K562 (cell line): ENCODE measurements at regions not wholly inside any gene's neighbourhood (a gene's known extent, or its start where the extent isn't known, plus 50 kb on each side); places are given as distances from the start of the nearest gene placed in this dataset.

Experiments used
- ATAC-seq: fragments of 200-7000 bp; cut with Tn5 transposase; 3 replicates; pipeline ENCODE4 v1.9.1; 2020; ENCODE audit warnings: moderate library complexity
- BruUV-seq: library from RNA; stranded (reverse); fragments of 400-500 nt; replicated peaks from 2 replicates; lab custom pipeline; 2021; lab: Mats Ljungman, UMichigan
- CTCF ChIA-PET: fragments of 300-600 bp; formaldehyde crosslinking; extraction: SDS; loops from one replicate; lab custom pipeline; 2021; ENCODE audit warnings: low intra/inter-chr PET ratio; lab: Yijun Ruan, JAX
- POLR2A ChIA-PET: fragments of 300-600, 350-650 bp; sonication (Branson Sonifier 250); formaldehyde crosslinking; extraction: SDS; loops from one replicate; lab custom pipeline; 2021; ENCODE audit warnings: antibody characterized with exemption, inconsistent platforms; lab: Yijun Ruan, JAX
- DNase-seq, 4 experiments: peaks; one replicate each; pipeline versions ENCODE4 v3.0.0 to v3.0.0-alpha.2; 2011 to 2018; ENCODE audit warnings: low spot score in 3 of 4, mixed read lengths in 3 of 4; ENCODE audit errors: extremely low read depth in 1 of 4
- FAIRE-seq: peaks from 2 replicates; lab custom pipeline; 2011; peaks lifted over from hg19 to GRCh38; lab: Jason Lieb, UNC
- H2AFZ ChIP-seq: 2 replicates; pipeline ENCODE4 v1.6.0; 2011; ENCODE audit warnings: low read depth, low read length, control low read depth, inconsistent platforms
- H3K27ac ChIP-seq: fragments of 200-600 bp; 3 replicates; pipeline ENCODE4 v1.8.0; 2011; ENCODE audit warnings: low read depth, mild to moderate bottlenecking, control low read depth, inconsistent platforms, low read length, moderate library complexity, mixed read lengths; ENCODE audit errors: extremely low read depth
- H3K27me3 ChIP-seq, 2 experiments: fragments of 300-600 bp in 1 of 2; 2 replicates in 1 of 2; 3 replicates in 1 of 2; pipeline versions ENCODE4 v1.6.0 to v1.8.0; 2011; ENCODE audit warnings: inconsistent platforms in 2 of 2, low read length in 2 of 2, mild to moderate bottlenecking in 1 of 2, mixed read lengths in 1 of 2, moderate library complexity in 1 of 2; ENCODE audit not compliant: control insufficient read depth in 2 of 2, insufficient read depth in 2 of 2
- H3K36me3 ChIP-seq: fragments of 300-600 bp; 3 replicates; pipeline ENCODE4 v1.8.0; 2011; ENCODE audit warnings: mild to moderate bottlenecking, low read length, inconsistent platforms; ENCODE audit not compliant: control insufficient read depth, insufficient read depth
- H3K4me1 ChIP-seq, 2 experiments: fragments of 200-600 bp in 1 of 2; replicated peaks in 1 of 2; 2 replicates in 1 of 2; 3 replicates in 1 of 2; pipeline versions ENCODE4 v1.5.1 to v1.8.0; 2011; ENCODE audit warnings: inconsistent platforms in 2 of 2, low read length in 2 of 2, mild to moderate bottlenecking in 1 of 2, mixed read lengths in 1 of 2, moderate library complexity in 1 of 2; ENCODE audit not compliant: control insufficient read depth in 2 of 2, insufficient read depth in 2 of 2
- H3K4me2 ChIP-seq: 2 replicates; pipeline ENCODE4 v1.6.1; 2011; ENCODE audit warnings: low read length, control low read depth, inconsistent platforms, mixed read lengths; ENCODE audit not compliant: insufficient read depth
- H3K4me3 ChIP-seq: fragments of 200-600 bp; sonication (generic), shearing (Covaris generic); 2 replicates; pipeline ENCODE4 v1.5.1; 2016; ENCODE audit warnings: control low read depth, inconsistent platforms
- H3K79me2 ChIP-seq: fragments of 200-600 bp; 3 replicates; pipeline ENCODE4 v1.8.0; 2011; ENCODE audit warnings: low read length, inconsistent platforms; ENCODE audit not compliant: control insufficient read depth, insufficient read depth
- H3K9ac ChIP-seq, 2 experiments: 2 replicates each; pipeline versions ENCODE4 v1.6.0 to v1.6.1; 2011; ENCODE audit warnings: low read depth in 2 of 2, low read length in 2 of 2, control low read depth in 1 of 2, inconsistent platforms in 1 of 2, mild to moderate bottlenecking in 1 of 2, mixed read lengths in 1 of 2; ENCODE audit not compliant: insufficient read depth in 1 of 2
- H3K9me1 ChIP-seq: one replicate; pipeline ENCODE4 v1.6.0; 2011; ENCODE audit warnings: inconsistent platforms, mild to moderate bottlenecking, low read length, moderate library complexity; ENCODE audit not compliant: control insufficient read depth, insufficient read depth
- H3K9me3 ChIP-seq: replicated peaks from 2 replicates; pipeline ENCODE4 v1.5.1; 2011; ENCODE audit warnings: low read depth, low read length, inconsistent platforms; ENCODE audit not compliant: control insufficient read depth, insufficient read depth
- H4K20me1 ChIP-seq: replicated peaks from 2 replicates; pipeline ENCODE4 v1.6.1; 2011; ENCODE audit warnings: low read length, inconsistent platforms, mixed read lengths; ENCODE audit not compliant: control insufficient read depth, insufficient read depth
- CHD1 ChIP-seq: fragments of 200-600 bp; sonication (generic); IDR thresholded peaks from one replicate; pipeline ENCODE4 v1.6.1; 2012; ENCODE audit warnings: mild to moderate bottlenecking, moderate library complexity, low read length, inconsistent platforms
- MAFK ChIP-seq: IDR thresholded peaks from 2 replicates; pipeline ENCODE4 v1.6.1; 2011; ENCODE audit warnings: low read length, improper control_type of control experiment
- NEUROD1 ChIP-seq: fragments of 150-350 bp; IDR thresholded peaks from 2 replicates; pipeline ENCODE4 v1.6.1; 2014; ENCODE audit warnings: borderline replicate concordance, low read length, low read depth; ENCODE audit not compliant: partially characterized antibody
- PHF20 ChIP-seq: fragments of 450-650 bp; IDR thresholded peaks from 2 replicates; pipeline ENCODE4 v1.6.1; 2018; ENCODE audit not compliant: partially characterized antibody
- RBM14 ChIP-seq: fragments of 200-400 bp; formaldehyde crosslinking; IDR thresholded peaks from 2 replicates; pipeline ENCODE4 v1.6.1; 2018; ENCODE audit warnings: low read depth, mild to moderate bottlenecking, low read length, moderate library complexity, borderline replicate concordance; ENCODE audit not compliant: insufficient read depth
- ZNF175 ChIP-seq: fragments of 200-800 bp; sonication (Bioruptor generic); IDR thresholded peaks from 2 replicates; pipeline ENCODE4 v1.6.1; 2016; ENCODE audit warnings: low read depth, mild to moderate bottlenecking, missing genetic modification characterization, missing compliant biosample characterization
- ZNF197 ChIP-seq: fragments of 200-800 bp; sonication (Bioruptor generic); IDR thresholded peaks from 2 replicates; pipeline ENCODE4 v1.6.1; 2016; ENCODE audit warnings: low read depth, missing genetic modification characterization, missing compliant biosample characterization
- ZNF766 ChIP-seq: fragments of 200-800 bp; sonication (Bioruptor generic); conservative IDR thresholded peaks from 2 replicates; pipeline ENCODE4 v1.6.1; 2016; ENCODE audit warnings: missing genetic modification characterization, missing compliant biosample characterization
- WGBS: fragments of 100-300 bp; shearing (Covaris generic); methylation state at CpG from one replicate; pipeline ENCODE4 v1.1.6; 2016; ENCODE audit warnings: low coverage, mixed read lengths; ENCODE audit not compliant: insufficient coverage; ENCODE audit errors: missing lambda C conversion rate; 5-methylcytosine and 5-hydroxymethylcytosine counted together
- in situ Hi-C: fragments of 300-500 bp; cut with MboI; formaldehyde crosslinking; loops from 4 replicates; pipeline ENCODE4 v1.15.0; 2018; ENCODE audit warnings: inconsistent platforms, mixed read lengths
- intact Hi-C: fragments of 100-400 bp; cut with micrococcal nuclease; formaldehyde crosslinking; loops from 2 replicates; pipeline ENCODE4 v1.14.2; 2022
- TF ChIP-seq, protein P1 (sequence below): sonication (generic); formaldehyde crosslinking; IDR thresholded peaks from 2 replicates; pipeline ENCODE4 v1.8.0; 2023; ENCODE audit warnings: missing genetic modification reagents, mild to moderate bottlenecking, borderline replicate concordance
- TF ChIP-seq, protein P2 (sequence below), 2 experiments: fragments of 450-650 bp; conservative IDR thresholded peaks; 2 replicates each; pipeline ENCODE4 v1.6.1; 2017; ENCODE audit warnings: mild to moderate bottlenecking in 2 of 2, moderate library complexity in 2 of 2

DNA sequence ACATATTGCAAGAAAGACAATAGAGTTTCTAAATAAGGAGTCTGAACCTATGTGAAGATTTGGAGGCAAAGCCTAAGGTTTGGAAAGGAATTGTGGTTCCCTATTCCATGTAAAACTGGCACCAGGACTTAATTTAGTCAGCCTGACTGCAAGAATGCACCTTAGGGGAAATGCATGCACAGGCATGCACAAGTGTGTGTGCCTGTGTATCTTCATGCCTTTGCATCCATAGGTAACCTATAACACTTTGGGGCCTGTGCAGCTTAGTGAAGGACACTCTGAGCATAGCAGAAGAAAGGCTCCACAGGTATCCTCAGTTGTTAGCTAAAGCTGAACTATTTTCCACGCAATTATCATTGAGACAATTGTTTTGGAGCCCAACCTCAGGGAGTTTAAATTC lies 73.4 kb downstream of the RPRM start:
- ChIA-PET POLR2A (no interaction called here), CTCF (no interaction called here)
- no peaks in the 10 kb centered on the region for H3K4me1 ChIP-seq
- H2AFZ ChIP-seq, result no peak overlapping the region
- no peak overlapping the region for H3K4me3 ChIP-seq
- no peak for FAIRE-seq
- no peak overlapping the region for H3K27ac ChIP-seq
- H3K27me3 ChIP-seq, result no peaks in the 10 kb centered on the region
- no peaks in the 10 kb centered on the region for H3K9me1 ChIP-seq
- no peak overlapping the region for H3K4me2 ChIP-seq
- peaks cover 2% of the 10 kb centered on the region; the same call in 1 of the 2 replicates for H3K9me3 ChIP-seq
- ATAC-seq, result no peak
- H3K36me3 ChIP-seq, result no peaks in the 10 kb centered on the region
- WGBS, result 0% methylated on average over 1 of the region's 1 CpG
- intact Hi-C loops, result no loop called here
- no peaks in the 10 kb centered on the region for H4K20me1 ChIP-seq
- in situ Hi-C loops, result no loop called here
- no peaks in the 10 kb centered on the region for H3K79me2 ChIP-seq
- no TSS peak for BruUV-seq
- H3K9ac ChIP-seq, result no peak overlapping the region
- TF ChIP-seq NEUROD1, result no peak
- TF ChIP-seq RBM14, result no peak
- no peak for TF ChIP-seq CHD1
- no peak for TF ChIP-seq ZNF175 (CRISPR knock-in tag)
- no peak for TF ChIP-seq PHF20
- TF ChIP-seq ZNF766 (CRISPR knock-in tag), result no peak
- TF ChIP-seq, protein P1, sequence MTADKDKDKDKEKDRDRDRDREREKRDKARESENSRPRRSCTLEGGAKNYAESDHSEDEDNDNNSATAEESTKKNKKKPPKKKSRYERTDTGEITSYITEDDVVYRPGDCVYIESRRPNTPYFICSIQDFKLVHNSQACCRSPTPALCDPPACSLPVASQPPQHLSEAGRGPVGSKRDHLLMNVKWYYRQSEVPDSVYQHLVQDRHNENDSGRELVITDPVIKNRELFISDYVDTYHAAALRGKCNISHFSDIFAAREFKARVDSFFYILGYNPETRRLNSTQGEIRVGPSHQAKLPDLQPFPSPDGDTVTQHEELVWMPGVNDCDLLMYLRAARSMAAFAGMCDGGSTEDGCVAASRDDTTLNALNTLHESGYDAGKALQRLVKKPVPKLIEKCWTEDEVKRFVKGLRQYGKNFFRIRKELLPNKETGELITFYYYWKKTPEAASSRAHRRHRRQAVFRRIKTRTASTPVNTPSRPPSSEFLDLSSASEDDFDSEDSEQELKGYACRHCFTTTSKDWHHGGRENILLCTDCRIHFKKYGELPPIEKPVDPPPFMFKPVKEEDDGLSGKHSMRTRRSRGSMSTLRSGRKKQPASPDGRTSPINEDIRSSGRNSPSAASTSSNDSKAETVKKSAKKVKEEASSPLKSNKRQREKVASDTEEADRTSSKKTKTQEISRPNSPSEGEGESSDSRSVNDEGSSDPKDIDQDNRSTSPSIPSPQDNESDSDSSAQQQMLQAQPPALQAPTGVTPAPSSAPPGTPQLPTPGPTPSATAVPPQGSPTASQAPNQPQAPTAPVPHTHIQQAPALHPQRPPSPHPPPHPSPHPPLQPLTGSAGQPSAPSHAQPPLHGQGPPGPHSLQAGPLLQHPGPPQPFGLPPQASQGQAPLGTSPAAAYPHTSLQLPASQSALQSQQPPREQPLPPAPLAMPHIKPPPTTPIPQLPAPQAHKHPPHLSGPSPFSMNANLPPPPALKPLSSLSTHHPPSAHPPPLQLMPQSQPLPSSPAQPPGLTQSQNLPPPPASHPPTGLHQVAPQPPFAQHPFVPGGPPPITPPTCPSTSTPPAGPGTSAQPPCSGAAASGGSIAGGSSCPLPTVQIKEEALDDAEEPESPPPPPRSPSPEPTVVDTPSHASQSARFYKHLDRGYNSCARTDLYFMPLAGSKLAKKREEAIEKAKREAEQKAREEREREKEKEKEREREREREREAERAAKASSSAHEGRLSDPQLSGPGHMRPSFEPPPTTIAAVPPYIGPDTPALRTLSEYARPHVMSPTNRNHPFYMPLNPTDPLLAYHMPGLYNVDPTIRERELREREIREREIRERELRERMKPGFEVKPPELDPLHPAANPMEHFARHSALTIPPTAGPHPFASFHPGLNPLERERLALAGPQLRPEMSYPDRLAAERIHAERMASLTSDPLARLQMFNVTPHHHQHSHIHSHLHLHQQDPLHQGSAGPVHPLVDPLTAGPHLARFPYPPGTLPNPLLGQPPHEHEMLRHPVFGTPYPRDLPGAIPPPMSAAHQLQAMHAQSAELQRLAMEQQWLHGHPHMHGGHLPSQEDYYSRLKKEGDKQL (CRISPR knock-in tag), result no peak
- TF ChIP-seq ZNF197, result no peak
- no peak for TF ChIP-seq MAFK
- TF ChIP-seq, protein P2, sequence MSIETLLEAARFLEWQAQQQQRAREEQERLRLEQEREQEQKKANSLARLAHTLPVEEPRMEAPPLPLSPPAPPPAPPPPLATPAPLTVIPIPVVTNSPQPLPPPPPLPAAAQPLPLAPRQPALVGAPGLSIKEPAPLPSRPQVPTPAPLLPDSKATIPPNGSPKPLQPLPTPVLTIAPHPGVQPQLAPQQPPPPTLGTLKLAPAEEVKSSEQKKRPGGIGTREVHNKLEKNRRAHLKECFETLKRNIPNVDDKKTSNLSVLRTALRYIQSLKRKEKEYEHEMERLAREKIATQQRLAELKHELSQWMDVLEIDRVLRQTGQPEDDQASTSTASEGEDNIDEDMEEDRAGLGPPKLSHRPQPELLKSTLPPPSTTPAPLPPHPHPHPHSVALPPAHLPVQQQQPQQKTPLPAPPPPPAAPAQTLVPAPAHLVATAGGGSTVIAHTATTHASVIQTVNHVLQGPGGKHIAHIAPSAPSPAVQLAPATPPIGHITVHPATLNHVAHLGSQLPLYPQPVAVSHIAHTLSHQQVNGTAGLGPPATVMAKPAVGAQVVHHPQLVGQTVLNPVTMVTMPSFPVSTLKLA (conservative IDR thresholded peaks at IDR 0.05), result no peak
- TF ChIP-seq, all 486 proteins: peak for 0
- DNase-seq, result no peak
